RWPE2 (cell line): ENCODE measurements at regions not wholly inside any gene's neighbourhood (a gene's known extent, or its start where the extent isn't known, plus 50 kb on each side); places are given as distances from the start of the nearest gene placed in this dataset.

Experiments
- ATAC-seq: fragments of 200-7000 bp; cut with Tn5 transposase; 3 replicates; pipeline ENCODE4 v1.9.1; 2021; ENCODE audit warnings: low read depth
- DNase-seq: peaks from one replicate; pipeline ENCODE4 v3.0.0-alpha.2; 2020; ENCODE audit warnings: low spot score
- H3K27ac ChIP-seq: fragments of 450-650 bp; 2 replicates; pipeline ENCODE4 v1.5.1; 2017; ENCODE audit warnings: mild to moderate bottlenecking; ENCODE audit not compliant: poor library complexity, severe bottlenecking
- H3K27me3 ChIP-seq: fragments of 250-450 bp; sonication (Bioruptor Pico); 2 replicates; pipeline ENCODE4 v1.5.1; 2021; ENCODE audit warnings: mild to moderate bottlenecking, moderate library complexity; ENCODE audit not compliant: insufficient read depth, poor library complexity, severe bottlenecking
- H3K36me3 ChIP-seq: fragments of 250-450 bp; sonication (Bioruptor Pico); 2 replicates; pipeline ENCODE4 v1.5.1; 2020; ENCODE audit warnings: low read depth, mild to moderate bottlenecking, moderate library complexity
- H3K4me1 ChIP-seq: fragments of 250-450 bp; sonication (Bioruptor Pico); 2 replicates; pipeline ENCODE4 v1.5.1; 2021; ENCODE audit warnings: mild to moderate bottlenecking, moderate library complexity; ENCODE audit not compliant: insufficient read depth, poor library complexity, severe bottlenecking
- H3K4me3 ChIP-seq: fragments of 250-450 bp; sonication (Bioruptor Pico); 2 replicates; pipeline ENCODE4 v1.5.1; 2021; ENCODE audit warnings: mild to moderate bottlenecking, moderate library complexity; ENCODE audit not compliant: severe bottlenecking
- H3K9me3 ChIP-seq: fragments of 250-450 bp; sonication (Bioruptor Pico); 2 replicates; pipeline ENCODE4 v1.5.1; 2021; ENCODE audit warnings: mild to moderate bottlenecking, moderate library complexity; ENCODE audit not compliant: severe bottlenecking
- TF ChIP-seq, protein P1 (sequence below): fragments of 450-650 bp; IDR thresholded peaks from one replicate; pipeline ENCODE4 v1.5.1; 2017; ENCODE audit warnings: mild to moderate bottlenecking, moderate library complexity; ENCODE audit not compliant: poor library complexity, severe bottlenecking

DNA sequence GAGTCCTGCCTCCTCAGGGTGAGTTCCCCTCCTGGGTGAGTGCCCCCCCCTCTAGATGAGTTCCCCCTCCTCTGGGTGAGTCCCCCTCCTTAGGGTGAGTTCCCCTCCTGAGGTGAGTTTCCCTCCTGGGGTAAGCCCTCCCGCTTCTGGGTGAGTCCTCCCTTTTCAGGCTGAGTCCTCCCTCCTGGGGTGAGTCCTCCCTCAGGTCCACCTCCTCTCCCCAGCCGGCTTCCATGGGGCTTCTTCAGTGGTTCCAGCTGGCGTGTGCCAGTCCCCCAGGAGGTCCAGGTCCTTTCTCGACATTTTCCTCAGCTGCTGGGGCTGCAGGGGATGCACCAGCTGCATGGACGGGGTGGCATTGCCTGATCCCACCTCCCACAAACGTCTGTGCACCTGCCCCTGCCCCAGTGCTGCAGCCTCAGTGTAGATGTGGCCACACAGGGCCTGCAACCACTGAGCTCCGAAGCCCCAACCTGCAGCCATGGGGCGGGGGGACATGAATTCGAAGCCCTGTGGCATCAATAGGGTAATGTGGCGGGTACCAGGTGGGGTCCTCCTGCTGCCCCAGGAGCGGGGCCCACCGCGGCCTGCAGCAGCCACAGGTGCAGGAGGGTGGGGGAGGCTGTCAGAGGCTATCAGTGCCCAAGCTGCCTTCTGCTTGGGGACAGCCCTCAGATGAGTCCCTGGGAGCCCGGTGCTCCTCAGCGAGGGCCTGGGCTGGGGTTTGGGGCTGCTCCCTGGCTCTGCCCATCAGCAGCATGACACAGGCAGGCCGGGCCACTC, 101.3 kb upstream of the FGF3 start:
- DNase-seq: peak; percentile 60
- H3K4me3 ChIP-seq: no peak overlapping the region
- peaks cover 8% of the 10 kb centered on the region for H3K4me1 ChIP-seq
- TF ChIP-seq, protein P1, sequence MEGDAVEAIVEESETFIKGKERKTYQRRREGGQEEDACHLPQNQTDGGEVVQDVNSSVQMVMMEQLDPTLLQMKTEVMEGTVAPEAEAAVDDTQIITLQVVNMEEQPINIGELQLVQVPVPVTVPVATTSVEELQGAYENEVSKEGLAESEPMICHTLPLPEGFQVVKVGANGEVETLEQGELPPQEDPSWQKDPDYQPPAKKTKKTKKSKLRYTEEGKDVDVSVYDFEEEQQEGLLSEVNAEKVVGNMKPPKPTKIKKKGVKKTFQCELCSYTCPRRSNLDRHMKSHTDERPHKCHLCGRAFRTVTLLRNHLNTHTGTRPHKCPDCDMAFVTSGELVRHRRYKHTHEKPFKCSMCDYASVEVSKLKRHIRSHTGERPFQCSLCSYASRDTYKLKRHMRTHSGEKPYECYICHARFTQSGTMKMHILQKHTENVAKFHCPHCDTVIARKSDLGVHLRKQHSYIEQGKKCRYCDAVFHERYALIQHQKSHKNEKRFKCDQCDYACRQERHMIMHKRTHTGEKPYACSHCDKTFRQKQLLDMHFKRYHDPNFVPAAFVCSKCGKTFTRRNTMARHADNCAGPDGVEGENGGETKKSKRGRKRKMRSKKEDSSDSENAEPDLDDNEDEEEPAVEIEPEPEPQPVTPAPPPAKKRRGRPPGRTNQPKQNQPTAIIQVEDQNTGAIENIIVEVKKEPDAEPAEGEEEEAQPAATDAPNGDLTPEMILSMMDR: no peak
- no peaks in the 10 kb centered on the region for H3K27me3 ChIP-seq
- ATAC-seq: no peak
- no peaks in the 10 kb centered on the region for H3K36me3 ChIP-seq
- H3K9me3 ChIP-seq: no peaks in the 10 kb centered on the region
- no peak overlapping the region for H3K27ac ChIP-seq

DNA sequence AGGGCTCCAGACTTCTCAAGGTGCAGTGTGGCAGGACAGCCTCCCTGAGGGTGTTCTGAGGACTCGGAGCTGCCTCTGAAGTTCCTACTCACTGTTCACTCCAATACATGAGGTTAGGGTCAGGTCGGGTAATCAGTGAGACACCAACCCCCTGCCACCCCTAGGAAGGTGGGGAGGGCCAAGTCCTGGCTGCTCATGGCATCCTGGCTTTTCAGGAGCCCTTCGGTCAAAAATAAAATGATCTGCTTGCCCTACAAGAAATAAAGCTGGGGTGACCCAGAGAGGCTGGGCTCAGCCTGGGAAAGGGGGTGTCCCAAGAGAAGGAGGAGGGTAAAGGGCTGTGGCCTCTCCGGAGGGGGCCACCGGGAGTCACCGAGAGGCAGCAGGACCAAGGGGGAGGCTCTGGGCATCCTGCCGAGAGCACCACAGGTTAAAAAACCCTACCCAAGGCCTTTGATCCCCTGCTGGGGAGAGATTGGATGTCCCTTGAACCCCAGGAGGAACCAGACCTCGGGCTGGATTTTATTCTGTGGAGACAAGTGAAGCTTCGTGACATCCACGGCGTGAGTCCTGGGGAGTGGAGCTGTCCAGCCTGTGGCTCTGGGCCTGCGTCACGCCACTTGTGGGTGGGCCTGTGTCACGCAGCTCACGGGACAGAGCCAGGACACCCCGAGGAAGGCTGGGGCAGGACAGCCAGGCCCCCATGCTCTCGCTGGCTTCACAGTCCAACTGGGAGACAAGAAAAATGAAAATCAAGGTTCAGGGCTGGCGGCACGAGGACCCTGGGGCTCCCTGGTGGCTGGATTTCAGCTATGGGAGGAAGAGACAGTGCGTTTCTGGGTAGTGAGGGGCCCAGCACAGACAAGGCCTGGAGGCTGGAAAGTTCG, 102.2 kb upstream of the FGF3 start:
- TF ChIP-seq, protein P1: no peak
- ATAC-seq (no peak), DNase-seq (peak; percentile 41)
- Histone ChIP-seq H3K4me1 (no peaks in the 10 kb centered on the region), H3K9me3 (no peaks in the 10 kb centered on the region), H3K4me3 (no peak overlapping the region), H3K27ac (no peak overlapping the region), H3K36me3 (no peaks in the 10 kb centered on the region), H3K27me3 (no peaks in the 10 kb centered on the region)

DNA sequence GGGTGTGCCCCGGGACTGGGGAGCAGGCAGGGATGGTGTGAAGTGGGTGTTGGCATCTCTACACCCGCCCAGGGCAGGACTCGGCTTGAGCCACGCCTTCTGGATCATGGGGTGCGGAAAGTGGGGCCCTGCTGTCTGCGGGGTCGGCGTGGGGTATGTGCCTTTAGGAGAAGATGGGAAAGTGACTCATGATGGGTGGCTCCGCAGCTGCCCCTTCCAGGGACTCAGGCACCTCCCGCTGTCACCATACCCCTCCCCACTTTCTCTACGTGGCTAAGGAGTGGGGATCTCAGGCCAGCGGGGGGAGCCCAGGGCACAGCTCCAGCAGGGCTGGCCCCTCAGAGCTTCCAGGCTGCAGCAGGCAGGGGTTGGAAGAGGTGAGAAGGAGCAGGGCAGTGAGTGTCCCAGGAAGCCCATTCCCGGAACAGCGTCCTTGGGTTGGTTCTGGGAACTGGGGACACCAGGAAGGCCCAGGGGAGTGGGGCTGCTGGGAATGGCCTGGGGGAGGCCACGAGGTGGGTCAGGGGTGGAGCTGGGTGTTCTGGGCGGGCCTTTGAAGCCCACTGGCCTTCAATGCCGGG, 102.9 kb upstream of the FGF3 start:
- Histone ChIP-seq H3K9me3 (no peaks in the 10 kb centered on the region), H3K4me1 (no peaks in the 10 kb centered on the region), H3K27ac (no peak overlapping the region), H3K36me3 (no peaks in the 10 kb centered on the region), H3K4me3 (no peak overlapping the region), H3K27me3 (no peaks in the 10 kb centered on the region)
- ATAC-seq (no peak), DNase-seq (no peak)
- TF ChIP-seq, protein P1: no peak

DNA sequence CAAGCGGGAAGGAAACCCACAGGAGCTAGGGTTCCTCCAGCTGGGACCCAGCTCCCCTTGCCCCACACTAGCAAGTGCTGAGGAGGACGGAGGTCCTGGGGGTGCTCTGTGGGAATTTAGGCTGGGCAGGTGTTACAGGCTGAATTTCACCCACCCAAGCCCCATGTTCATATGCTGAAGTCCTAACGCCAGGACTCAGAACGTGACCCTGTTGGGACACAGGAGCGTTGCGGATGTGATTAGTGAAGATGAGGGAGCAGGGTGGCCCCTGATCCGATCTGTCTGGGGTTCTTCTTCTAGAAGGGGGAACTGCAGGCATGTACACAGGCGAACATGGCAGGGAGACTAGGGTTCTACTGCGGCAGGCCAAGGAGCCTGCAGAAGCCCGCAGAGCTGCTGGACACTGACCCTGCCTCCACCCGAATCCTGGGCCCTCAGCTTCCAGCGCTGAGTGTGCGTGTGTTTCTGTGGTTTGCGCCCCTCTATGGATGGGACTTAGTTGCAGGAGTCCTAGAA, 103.4 kb upstream of the FGF3 start:
- DNase-seq (no peak), ATAC-seq (no peak)
- Histone ChIP-seq H3K9me3 (no peaks in the 10 kb centered on the region), H3K36me3 (no peaks in the 10 kb centered on the region), H3K27ac (no peak overlapping the region), H3K4me3 (no peak overlapping the region), H3K27me3 (no peaks in the 10 kb centered on the region), H3K4me1 (no peaks in the 10 kb centered on the region)
- TF ChIP-seq, protein P1: no peak
